Fibroblast of peridontal ligament (primary cell): ENCODE measurements at regions not wholly inside any gene's neighbourhood (a gene's known extent, or its start where the extent isn't known, plus 50 kb on each side); places are given as distances from the start of the nearest gene placed in this dataset.

Source experiments
- DNase-seq: peaks from one replicate; pipeline ENCODE4 v3.0.0-alpha.2; 2010; ENCODE audit errors: extremely low read depth

DNA sequence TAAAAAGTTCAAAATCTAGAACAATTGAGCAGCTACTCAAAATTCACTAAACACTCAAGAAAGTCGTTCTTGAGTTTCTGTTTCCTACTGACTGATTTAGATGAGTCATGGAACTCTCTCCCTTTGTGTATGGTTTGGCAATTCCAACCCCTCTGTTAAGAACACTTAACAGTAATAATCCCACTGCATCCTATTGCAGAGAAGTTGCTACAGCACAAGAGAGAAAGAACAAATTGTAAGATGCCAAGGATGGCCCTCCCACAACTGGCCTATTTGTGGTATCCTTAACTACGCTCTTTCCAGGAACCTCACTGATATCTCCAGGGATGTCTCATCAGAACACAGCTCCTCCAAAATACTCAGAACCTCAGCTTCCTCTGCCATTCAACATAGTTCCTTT lies 701.8 kb upstream of the TENM3 start:
- peak; percentile 87 for DNase-seq

DNA sequence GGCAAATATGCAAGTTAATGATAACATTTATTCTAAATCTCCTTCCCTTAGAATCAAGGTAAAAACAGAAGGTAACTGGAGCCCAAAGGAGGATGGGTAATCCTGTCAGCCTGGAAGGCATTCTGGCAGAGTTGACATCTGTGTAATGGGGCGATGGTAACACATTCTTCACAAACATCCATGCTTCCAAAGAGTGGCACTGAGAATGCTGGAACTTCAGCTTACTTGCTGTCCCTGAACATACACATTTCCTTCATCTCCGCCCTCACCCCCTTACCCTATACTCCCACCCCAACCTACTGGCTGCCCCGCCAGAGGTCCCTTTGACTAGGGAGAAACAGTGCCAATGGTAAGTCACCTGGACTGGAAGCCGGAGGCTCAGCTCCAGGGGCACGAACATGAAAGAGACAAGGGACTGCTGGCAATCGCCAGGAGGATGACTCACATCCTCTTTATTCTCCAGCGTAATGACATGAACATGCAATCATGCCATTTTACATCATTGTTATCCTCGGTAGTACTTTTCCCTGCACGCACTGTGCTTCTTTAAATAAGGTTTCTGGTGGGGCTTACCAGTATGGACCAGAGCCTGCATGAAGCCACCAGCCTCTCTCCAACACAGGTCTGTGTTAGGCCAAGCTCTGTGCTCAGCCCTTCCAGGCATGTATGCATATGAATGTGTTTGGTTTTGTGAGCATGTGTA lies 694.2 kb upstream of the TENM3 start:
- DNase-seq = peak; percentile 79

GRCh38 chr4:181549576-181550188 lies 693.5 kb upstream of the TENM3 start:
- DNase-seq = no peak

DNA sequence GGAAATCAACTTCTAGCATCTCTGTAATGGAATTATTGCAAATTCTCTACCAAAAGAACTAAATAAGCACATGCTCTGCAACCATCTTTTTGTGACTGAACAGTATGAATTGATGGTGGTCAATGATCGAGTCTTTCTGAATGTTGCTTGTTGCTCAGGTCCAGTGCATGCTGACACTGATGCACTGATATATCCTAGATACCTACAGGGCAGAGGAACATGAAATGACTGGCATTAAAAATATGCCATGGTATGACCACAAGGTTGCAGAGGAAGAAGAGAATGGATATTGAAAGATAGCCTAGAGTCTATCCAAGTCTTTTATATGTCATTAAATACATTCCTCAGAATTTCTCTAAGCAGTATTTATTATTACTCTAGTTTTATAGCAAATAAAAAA lies 692.8 kb upstream of the TENM3 start:
- no peak for DNase-seq

DNA sequence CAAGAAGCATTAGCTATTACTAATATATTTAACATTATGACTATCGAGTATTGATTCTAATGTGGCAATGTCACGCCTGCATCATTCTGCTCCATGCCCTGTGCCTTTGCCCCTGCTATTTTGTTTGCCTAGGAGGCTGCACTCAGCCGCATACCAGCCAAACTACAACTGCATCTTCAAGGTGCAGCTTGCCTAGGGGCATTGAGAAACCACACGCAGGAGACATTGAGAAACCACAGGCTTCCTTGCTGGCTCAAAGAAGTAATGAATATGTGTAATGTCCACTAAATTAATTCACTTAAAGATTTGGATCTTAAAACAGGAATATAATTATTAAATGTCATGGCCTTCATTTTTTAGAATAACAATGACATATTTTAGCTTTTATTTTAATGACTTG lies 683.6 kb upstream of the TENM3 start:
- no peak for DNase-seq

GRCh38 chr4:181562399-181562798 lies 680.8 kb upstream of the TENM3 start:
- no peak for DNase-seq

DNA sequence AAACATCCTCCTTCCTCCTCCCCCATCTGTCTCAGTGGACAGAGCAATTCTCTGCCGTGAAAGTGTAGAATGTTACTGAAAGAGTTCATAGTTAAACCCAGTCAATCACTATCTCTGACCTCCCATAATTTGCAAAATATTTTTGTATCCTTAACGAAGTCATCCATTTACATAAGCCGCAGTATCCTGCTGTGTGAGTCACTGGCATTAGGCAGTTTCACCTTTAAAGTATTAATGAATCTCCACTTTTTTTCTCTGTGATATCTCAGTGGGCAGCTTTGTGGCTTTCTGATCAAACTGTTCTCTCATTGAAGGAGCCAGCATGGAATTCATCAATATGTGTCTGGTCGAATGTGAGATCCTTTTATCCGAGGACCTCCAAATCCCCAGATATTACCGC lies 678.6 kb upstream of the TENM3 start:
- DNase-seq = no peak

DNA sequence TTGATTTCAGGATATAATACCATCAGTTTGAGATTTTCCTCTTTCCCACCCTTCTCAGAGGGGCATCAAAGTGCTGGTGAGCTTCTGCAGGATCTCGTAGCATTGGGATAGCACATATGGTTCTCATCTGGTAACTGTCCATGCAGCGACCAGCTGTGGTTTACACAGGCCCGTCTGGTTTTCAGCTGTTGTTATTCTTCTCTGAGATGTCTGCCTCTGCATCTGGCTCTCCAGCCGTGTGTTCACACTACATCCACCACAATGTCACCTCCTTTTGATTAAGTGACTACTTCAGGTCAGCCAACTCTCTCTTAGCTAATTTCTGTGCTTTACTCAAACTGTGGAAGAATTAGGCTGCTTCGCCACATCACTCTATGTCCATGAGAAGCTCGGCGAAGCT lies 676.7 kb upstream of the TENM3 start:
- DNase-seq = peak; percentile 70

DNA sequence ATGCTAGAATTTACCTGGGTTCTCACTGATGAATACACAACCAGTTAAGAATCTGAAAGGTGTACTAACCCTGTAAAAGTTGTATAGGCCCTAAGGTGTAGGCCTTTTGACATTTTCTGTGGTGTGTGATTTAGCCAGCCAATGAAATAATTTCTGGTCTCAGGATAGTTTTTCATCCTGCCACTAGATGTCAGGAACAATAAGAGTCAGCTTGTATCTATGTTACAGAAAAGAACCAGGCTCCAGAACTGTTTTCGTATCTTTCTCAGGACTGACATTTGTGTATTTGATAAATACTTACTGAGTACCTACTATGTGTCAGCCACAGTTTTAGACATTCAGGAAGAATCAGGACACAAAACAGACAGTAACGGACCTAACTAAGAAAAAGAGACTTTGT lies 673.6 kb upstream of the TENM3 start:
- peak; percentile 75 for DNase-seq

GRCh38 chr4:181578911-181579310 lies 664.3 kb upstream of the TENM3 start:
- DNase-seq = no peak

- no peak for DNase-seq
These were observed 663.7 kb upstream of the TENM3 start for GRCh38 chr4:181579486-181579885.

- DNase-seq = no peak
These were observed 661.2 kb upstream of the TENM3 start for GRCh38 chr4:181581983-181582382.

GRCh38 chr4:181582595-181582994 lies 660.6 kb upstream of the TENM3 start:
- DNase-seq = no peak

DNA sequence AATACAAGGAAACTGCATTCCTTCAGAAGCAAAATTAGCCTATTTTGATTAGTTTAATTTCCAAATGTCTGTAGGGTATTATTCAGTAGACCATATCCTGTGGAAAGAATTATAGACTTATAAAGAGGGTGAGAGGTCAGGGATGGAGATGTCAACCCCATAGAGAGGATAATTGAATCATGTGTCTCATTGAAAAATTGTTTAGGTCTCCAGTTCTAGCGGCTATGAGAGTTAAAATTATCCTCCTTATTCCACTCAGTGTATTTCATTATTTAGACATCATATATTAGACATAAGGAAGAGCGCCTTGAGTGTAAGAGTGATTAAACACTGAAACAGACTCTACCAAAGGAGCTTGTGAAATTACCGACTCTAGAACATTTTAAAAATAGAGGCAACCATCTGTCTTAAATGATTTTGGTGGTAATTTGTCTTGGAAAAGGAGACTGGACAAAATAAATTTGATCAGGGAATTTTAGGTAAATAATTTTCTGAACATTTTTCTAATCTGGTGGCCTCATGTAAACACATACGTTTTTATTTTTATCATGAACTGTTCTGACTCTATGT lies 654.4 kb upstream of the TENM3 start:
- no peak for DNase-seq

GRCh38 chr4:181592221-181592745 lies 650.9 kb upstream of the TENM3 start:
- DNase-seq = peak; percentile 31

GRCh38 chr4:181593703-181594102 lies 649.5 kb upstream of the TENM3 start:
- DNase-seq = no peak

DNA sequence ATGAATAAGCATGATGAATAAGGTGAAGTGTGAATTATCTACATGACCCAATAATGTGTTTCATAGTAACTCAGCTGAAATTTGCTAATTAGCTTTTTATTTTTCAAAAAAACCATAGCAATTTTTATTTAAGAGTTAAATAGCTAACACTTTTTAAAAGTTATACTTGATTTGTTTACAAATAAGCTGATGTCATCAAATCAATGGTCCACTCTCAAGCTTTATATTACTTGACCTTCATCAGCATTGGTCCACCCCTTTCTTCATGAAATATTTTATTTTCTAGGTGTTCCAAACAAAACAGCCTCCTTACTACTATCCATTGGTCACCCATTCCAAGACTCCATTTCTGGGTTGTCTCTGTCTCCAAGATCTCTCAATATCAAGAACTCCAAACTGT lies 649.0 kb upstream of the TENM3 start:
- no peak for DNase-seq

DNA sequence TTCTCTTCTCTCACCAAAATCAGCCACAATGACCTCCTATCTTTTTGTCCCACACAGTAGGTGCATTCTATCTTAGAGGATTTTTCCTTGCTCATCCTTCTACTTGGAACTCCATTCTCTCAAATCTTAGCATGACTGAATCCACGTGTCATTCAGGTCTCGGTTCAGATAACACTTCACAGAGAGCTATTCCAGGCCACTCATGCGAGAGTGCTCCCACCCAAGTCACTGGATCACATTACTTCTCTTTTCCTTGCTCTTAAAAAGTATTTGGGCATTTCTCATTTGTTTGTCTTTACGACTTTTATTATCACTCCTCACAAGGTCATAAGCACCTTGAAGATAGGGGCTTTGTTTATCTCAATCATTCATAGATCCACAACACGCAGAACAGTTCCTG lies 647.5 kb upstream of the TENM3 start:
- no peak for DNase-seq

DNA sequence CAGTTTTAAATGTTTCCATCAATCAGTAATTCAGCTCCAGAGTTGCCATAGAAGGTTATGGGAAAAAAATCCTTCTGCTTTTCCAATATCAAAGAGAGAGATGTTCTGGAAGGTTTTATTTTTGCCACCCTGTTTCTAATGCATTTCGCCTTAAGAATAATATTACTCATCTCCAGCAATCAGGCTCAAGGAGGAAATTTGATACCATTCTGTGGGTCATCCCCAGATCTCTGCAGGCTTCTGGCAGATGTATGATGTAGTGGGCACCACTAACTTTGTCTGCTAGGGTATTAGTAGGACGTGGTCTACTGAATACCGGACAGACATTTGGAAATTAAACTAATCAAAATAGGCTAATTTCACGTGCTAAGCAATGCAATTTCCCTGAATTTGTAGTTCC lies 645.4 kb upstream of the TENM3 start:
- peak; percentile 42 for DNase-seq

- DNase-seq = no peak
These were observed 644.1 kb upstream of the TENM3 start for GRCh38 chr4:181599134-181599533.

- peak; percentile 31 for DNase-seq
These were observed 642.1 kb upstream of the TENM3 start for GRCh38 chr4:181601103-181601502.

DNA sequence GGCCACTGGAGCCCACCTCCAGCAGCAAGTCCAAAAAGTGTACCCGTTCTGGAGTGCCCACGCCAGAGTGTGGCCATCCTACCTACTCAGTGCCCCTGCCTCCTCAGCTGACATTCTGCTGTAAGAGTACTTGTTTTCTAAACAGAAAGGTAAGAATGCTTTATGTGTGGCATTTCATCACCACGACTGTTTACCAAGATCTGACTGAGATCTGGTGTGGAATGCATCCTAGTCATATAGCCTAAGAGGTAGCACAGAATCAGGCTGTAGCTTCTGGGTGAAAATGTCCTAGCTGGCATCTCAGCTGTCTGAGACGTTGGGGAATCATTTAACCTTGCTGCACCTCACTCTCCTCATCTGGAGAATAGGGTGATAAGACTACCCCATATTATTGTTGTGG lies 638.7 kb upstream of the TENM3 start:
- DNase-seq = no peak

- DNase-seq = no peak
These were observed 636.9 kb upstream of the TENM3 start for GRCh38 chr4:181606300-181606699.
